ENCODE measurements at regions not wholly inside any gene's neighbourhood (a gene's known extent, or its start where the extent isn't known, plus 50 kb on each side); places are given as distances from the start of the nearest gene placed in this dataset.

DNA sequence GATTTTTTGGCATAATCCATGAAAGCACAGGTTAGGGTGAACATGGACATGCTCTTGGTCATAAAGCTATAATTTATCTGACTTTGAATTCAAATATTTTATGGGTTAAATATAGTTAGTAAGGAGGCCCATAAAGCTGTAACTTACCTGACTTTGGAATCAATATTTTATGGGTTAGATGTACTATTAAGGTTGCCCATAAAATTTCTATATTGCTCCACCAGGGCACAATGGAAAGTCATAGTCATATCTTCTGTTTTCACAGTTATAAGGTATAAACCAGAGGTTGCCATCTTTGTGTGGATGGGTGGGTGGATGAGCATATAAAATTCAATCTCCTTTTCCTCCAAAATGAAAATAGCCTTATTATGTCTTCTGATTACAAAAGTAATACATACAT lies 120.5 kb upstream of the ADAMTSL1 start:
- no peaks in the 10 kb centered on the region for H3K36me3 ChIP-seq (ENCODE audit: control insufficient read depth, insufficient read depth, low read length)
- H4K91ac ChIP-seq (ENCODE audit: insufficient read depth, low read depth, low read length) = no peak overlapping the region
- H4K20me1 ChIP-seq (ENCODE audit: insufficient read depth, low read length) = no peaks in the 10 kb centered on the region
- no peak overlapping the region for H3K4me3 ChIP-seq (ENCODE audit: insufficient read depth, low read depth, low read length)
- no peak overlapping the region for H2AK9ac ChIP-seq (replicated peaks; ENCODE audit: low read depth, low read length, poor library complexity)
- no peak overlapping the region for H4K8ac ChIP-seq (ENCODE audit: low read depth in 2 of 2, low read length in 2 of 2)
- no peak for TF ChIP-seq CHD1 (IDR thresholded peaks at IDR 0.05; ENCODE audit: low read depth, low read length)
- TF ChIP-seq, protein P1, sequence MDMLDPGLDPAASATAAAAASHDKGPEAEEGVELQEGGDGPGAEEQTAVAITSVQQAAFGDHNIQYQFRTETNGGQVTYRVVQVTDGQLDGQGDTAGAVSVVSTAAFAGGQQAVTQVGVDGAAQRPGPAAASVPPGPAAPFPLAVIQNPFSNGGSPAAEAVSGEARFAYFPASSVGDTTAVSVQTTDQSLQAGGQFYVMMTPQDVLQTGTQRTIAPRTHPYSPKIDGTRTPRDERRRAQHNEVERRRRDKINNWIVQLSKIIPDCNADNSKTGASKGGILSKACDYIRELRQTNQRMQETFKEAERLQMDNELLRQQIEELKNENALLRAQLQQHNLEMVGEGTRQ (IDR thresholded peaks at IDR 0.05; ENCODE audit: low read depth, low read length) = no peak
- TF ChIP-seq NFE2L2 (IDR thresholded peaks at IDR 0.05; ENCODE audit: low read depth, low read length) = no peak
- no peak for TF ChIP-seq MXI1 (IDR thresholded peaks at IDR 0.05; ENCODE audit: borderline replicate concordance, low read depth, low read length)
- no peak for TF ChIP-seq CEBPB (IDR thresholded peaks at IDR 0.05; ENCODE audit: low read depth, low read length)
- TF ChIP-seq FOS (IDR thresholded peaks at IDR 0.05; ENCODE audit: low read depth, low read length) = no peak
- TF ChIP-seq, protein P2, sequence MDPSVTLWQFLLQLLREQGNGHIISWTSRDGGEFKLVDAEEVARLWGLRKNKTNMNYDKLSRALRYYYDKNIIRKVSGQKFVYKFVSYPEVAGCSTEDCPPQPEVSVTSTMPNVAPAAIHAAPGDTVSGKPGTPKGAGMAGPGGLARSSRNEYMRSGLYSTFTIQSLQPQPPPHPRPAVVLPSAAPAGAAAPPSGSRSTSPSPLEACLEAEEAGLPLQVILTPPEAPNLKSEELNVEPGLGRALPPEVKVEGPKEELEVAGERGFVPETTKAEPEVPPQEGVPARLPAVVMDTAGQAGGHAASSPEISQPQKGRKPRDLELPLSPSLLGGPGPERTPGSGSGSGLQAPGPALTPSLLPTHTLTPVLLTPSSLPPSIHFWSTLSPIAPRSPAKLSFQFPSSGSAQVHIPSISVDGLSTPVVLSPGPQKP (IDR thresholded peaks at IDR 0.05; ENCODE audit: borderline replicate concordance, low read depth, low read length) = no peak
- TF ChIP-seq, protein P3, sequence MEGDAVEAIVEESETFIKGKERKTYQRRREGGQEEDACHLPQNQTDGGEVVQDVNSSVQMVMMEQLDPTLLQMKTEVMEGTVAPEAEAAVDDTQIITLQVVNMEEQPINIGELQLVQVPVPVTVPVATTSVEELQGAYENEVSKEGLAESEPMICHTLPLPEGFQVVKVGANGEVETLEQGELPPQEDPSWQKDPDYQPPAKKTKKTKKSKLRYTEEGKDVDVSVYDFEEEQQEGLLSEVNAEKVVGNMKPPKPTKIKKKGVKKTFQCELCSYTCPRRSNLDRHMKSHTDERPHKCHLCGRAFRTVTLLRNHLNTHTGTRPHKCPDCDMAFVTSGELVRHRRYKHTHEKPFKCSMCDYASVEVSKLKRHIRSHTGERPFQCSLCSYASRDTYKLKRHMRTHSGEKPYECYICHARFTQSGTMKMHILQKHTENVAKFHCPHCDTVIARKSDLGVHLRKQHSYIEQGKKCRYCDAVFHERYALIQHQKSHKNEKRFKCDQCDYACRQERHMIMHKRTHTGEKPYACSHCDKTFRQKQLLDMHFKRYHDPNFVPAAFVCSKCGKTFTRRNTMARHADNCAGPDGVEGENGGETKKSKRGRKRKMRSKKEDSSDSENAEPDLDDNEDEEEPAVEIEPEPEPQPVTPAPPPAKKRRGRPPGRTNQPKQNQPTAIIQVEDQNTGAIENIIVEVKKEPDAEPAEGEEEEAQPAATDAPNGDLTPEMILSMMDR (conservative IDR thresholded peaks at IDR 0.05; ENCODE audit: low read depth, low read length) = no peak
- TF ChIP-seq RFX5 (IDR thresholded peaks at IDR 0.05; ENCODE audit: low read depth, low read length) = no peak
- TF ChIP-seq SMC3 (IDR thresholded peaks at IDR 0.05; ENCODE audit: low read depth, low read length) = no peak
- no peak for TF ChIP-seq RAD21 (IDR thresholded peaks at IDR 0.05; ENCODE audit: low read length)
- TF ChIP-seq MAFK (IDR thresholded peaks at IDR 0.05; ENCODE audit: low read depth, low read length) = no peak
- no peak for TF ChIP-seq MAZ (IDR thresholded peaks at IDR 0.05; ENCODE audit: borderline replicate concordance, low read depth, low read length)
- no peak for TF ChIP-seq BHLHE40 (IDR thresholded peaks at IDR 0.05; ENCODE audit: low read depth, low read length)
- TF ChIP-seq POLR2A (IDR thresholded peaks at IDR 0.05; ENCODE audit: low read depth, low read length) = no peak
- TF ChIP-seq RCOR1 (IDR thresholded peaks at IDR 0.05; ENCODE audit: insufficient replicate concordance, low read length) = no peak
- H4K5ac ChIP-seq (ENCODE audit: low read depth, low read length) = no peak overlapping the region
- H3K79me1 ChIP-seq (ENCODE audit: low read depth in 1 of 2, low read length in 2 of 2) = no peaks in the 10 kb centered on the region
- CTCF ChIA-PET = no interaction called here
- no peaks in the 10 kb centered on the region for H3K9me3 ChIP-seq (ENCODE audit: control insufficient read depth, insufficient read depth, low read length)
- H3K23ac ChIP-seq (ENCODE audit: low read depth, low read length) = no peak overlapping the region
- H3K27ac ChIP-seq (ENCODE audit: insufficient read depth, low read length) = no peak overlapping the region
- in situ Hi-C loops (cut with MboI; ENCODE audit: low sequenced_read_pairs) (no loop called here), dilution Hi-C loops (cut with HindIII; ENCODE audit: low sequenced_read_pairs, unreplicated experiment) (no loop called here), intact Hi-C loops (cut with micrococcal nuclease) (no loop called here)
- H2BK20ac ChIP-seq (ENCODE audit: low read depth, low read length) = no peak overlapping the region
- ATAC-seq (ENCODE audit: low read depth) (no peak), DNase-seq (no peak)
- H3K27me3 ChIP-seq (ENCODE audit: control insufficient read depth, insufficient read depth, low read length) = no peaks in the 10 kb centered on the region
- H2BK120ac ChIP-seq (ENCODE audit: low read depth, low read length) = no peak overlapping the region
- POLR2A ChIA-PET (ENCODE audit: unreplicated experiment) = no interaction called here
- no peak overlapping the region for H3K9ac ChIP-seq (ENCODE audit: low read depth, low read length)
- no peak overlapping the region for H2BK15ac ChIP-seq (ENCODE audit: low read depth, low read length)
- H3K14ac ChIP-seq (replicated peaks; ENCODE audit: low read depth, low read length) = no peak overlapping the region
- H2AFZ ChIP-seq (replicated peaks; ENCODE audit: low read length, poor library complexity) = no peak overlapping the region
- H3K4me1 ChIP-seq (ENCODE audit: control insufficient read depth, insufficient read depth, low read length) = no peaks in the 10 kb centered on the region
- no peak overlapping the region for H3K4me2 ChIP-seq (ENCODE audit: low read depth, low read length)
- BruUV-seq (replicated peaks) = no TSS peak
- no peak overlapping the region for H3K56ac ChIP-seq (ENCODE audit: extremely low read depth, insufficient read depth, low read length)
- no peak overlapping the region for H3K18ac ChIP-seq (ENCODE audit: low read depth, low read length)
- no peaks in the 10 kb centered on the region for H3K9me1 ChIP-seq (ENCODE audit: insufficient read depth, low read length)
- H3K4ac ChIP-seq (ENCODE audit: low read depth, low read length) = no peak overlapping the region
- no peak overlapping the region for H2BK5ac ChIP-seq (ENCODE audit: low read depth, low read length, poor library complexity, severe bottlenecking)
- no peak overlapping the region for H2AK5ac ChIP-seq (ENCODE audit: low read depth, low read length)
